ENCODE measurements at regions not wholly inside any gene's neighbourhood (a gene's known extent, or its start where the extent isn't known, plus 50 kb on each side); places are given as distances from the start of the nearest gene placed in this dataset.
"Not testable (repeated sequence)": the region's sequence is repeated elsewhere in the genome, so short reads cannot be mapped to it uniquely, and the experiment has no call there.

GRCh38 chr18:22040533-22040932 is 128.9 kb upstream of the GATA6 start:
- no peak for DNase-seq (ENCODE audit: low read depth)

GRCh38 chr18:22043837-22044236 is 125.6 kb upstream of the GATA6 start:
- DNase-seq (ENCODE audit: low read depth): no peak

GRCh38 chr18:22044474-22045220 is 124.7 kb upstream of the GATA6 start:
- no peak for DNase-seq (ENCODE audit: low read depth)

GRCh38 chr18:22045221-22045918 is 124.0 kb upstream of the GATA6 start:
- no peak for DNase-seq (ENCODE audit: low read depth)

- no peak for DNase-seq (ENCODE audit: low read depth)
Observed at GRCh38 chr18:22046473-22046872, 122.9 kb upstream of the GATA6 start.

- no peak for DNase-seq (ENCODE audit: low read depth)
Observed at GRCh38 chr18:22047485-22047884, 121.9 kb upstream of the GATA6 start.

- DNase-seq (ENCODE audit: low read depth): no peak
Observed at GRCh38 chr18:22048221-22048620, 121.2 kb upstream of the GATA6 start.

GRCh38 chr18:22048932-22049615 is 120.3 kb upstream of the GATA6 start:
- DNase-seq (ENCODE audit: low read depth): no peak

- DNase-seq (ENCODE audit: low read depth): no peak
Observed at GRCh38 chr18:22052405-22053105, 116.8 kb upstream of the GATA6 start.

- no peak for DNase-seq (ENCODE audit: low read depth)
Observed at GRCh38 chr18:22055466-22056238, 113.7 kb upstream of the GATA6 start.

GRCh38 chr18:22056950-22057349 is 112.4 kb upstream of the GATA6 start:
- DNase-seq (ENCODE audit: low read depth): no peak

GRCh38 chr18:22057908-22058527 is 111.4 kb upstream of the GATA6 start:
- no peak for DNase-seq (ENCODE audit: low read depth)

- no peak for DNase-seq (ENCODE audit: low read depth)
Observed at GRCh38 chr18:22060361-22060760, 109.0 kb upstream of the GATA6 start.

- no peak for DNase-seq (ENCODE audit: low read depth)
Observed at GRCh38 chr18:22063102-22063501, 106.3 kb upstream of the GATA6 start.

- DNase-seq (ENCODE audit: low read depth): no peak
Observed at GRCh38 chr18:22063672-22064071, 105.7 kb upstream of the GATA6 start.

GRCh38 chr18:22064581-22064980 is 104.8 kb upstream of the GATA6 start:
- DNase-seq (ENCODE audit: low read depth): no peak

GRCh38 chr18:22065311-22065710 is 104.1 kb upstream of the GATA6 start:
- no peak for DNase-seq (ENCODE audit: low read depth)

- no peak for DNase-seq (ENCODE audit: low read depth)
Observed at GRCh38 chr18:22066083-22066485, 103.3 kb upstream of the GATA6 start.

- no peak for DNase-seq (ENCODE audit: low read depth)
Observed at GRCh38 chr18:22067109-22067508, 102.3 kb upstream of the GATA6 start.

GRCh38 chr18:22067682-22068081 is 101.7 kb upstream of the GATA6 start:
- no peak for DNase-seq (ENCODE audit: low read depth)

GRCh38 chr18:22068784-22069183 is 100.6 kb upstream of the GATA6 start:
- not testable (repeated sequence) for DNase-seq (ENCODE audit: low read depth)

Data from LHCN-M2 (cell line).